GM23338 (cell line): ENCODE measurements at regions not wholly inside any gene's neighbourhood (a gene's known extent, or its start where the extent isn't known, plus 50 kb on each side); places are given as distances from the start of the nearest gene placed in this dataset.

ENCODE experiments used
- ATAC-seq: fragments of 200-7000 bp; cut with Tn5 transposase; 3 replicates; pipeline ENCODE4 v1.9.1; 2020
- DNase-seq: peaks from one replicate; pipeline ENCODE4 v3.0.0-alpha.2; 2015; ENCODE audit warnings: low spot score
- H2AFZ ChIP-seq: fragments of 200-600 bp; sonication (generic); 2 replicates; pipeline ENCODE4 v1.8.0; 2016; ENCODE audit warnings: antibody characterized with exemption, mild to moderate bottlenecking, moderate library complexity
- H3F3A ChIP-seq: fragments of 200-600 bp; sonication (generic); replicated peaks from 2 replicates; pipeline ENCODE4 v1.8.0; 2017; ENCODE audit warnings: antibody characterized with exemption, mixed run types, low read depth
- H3K27ac ChIP-seq: fragments of 200-600 bp; sonication (generic); 2 replicates; pipeline ENCODE4 v1.6.1; 2016; ENCODE audit warnings: low read depth
- H3K27me3 ChIP-seq: fragments of 200-600 bp; sonication (generic); 2 replicates; pipeline ENCODE4 v1.8.0; 2016; ENCODE audit warnings: mild to moderate bottlenecking, mixed run types, moderate library complexity; ENCODE audit not compliant: insufficient read depth
- H3K36me3 ChIP-seq: fragments of 200-600 bp; sonication (generic); 2 replicates; pipeline ENCODE4 v1.8.0; 2016; ENCODE audit warnings: mild to moderate bottlenecking; ENCODE audit not compliant: insufficient read depth
- H3K4me1 ChIP-seq: fragments of 200-600 bp; sonication (generic); 2 replicates; pipeline ENCODE4 v1.8.0; 2016; ENCODE audit warnings: mild to moderate bottlenecking, moderate library complexity; ENCODE audit not compliant: insufficient read depth
- H3K4me2 ChIP-seq: fragments of 200-600 bp; sonication (generic); 2 replicates; pipeline ENCODE4 v1.7.1; 2017; ENCODE audit warnings: mixed run types
- H3K4me3 ChIP-seq: fragments of 200-600 bp; sonication (generic); 2 replicates; pipeline ENCODE4 v1.6.1; 2016; ENCODE audit warnings: mixed run types
- H3K79me2 ChIP-seq: fragments of 200-600 bp; sonication (generic); replicated peaks from 2 replicates; pipeline ENCODE4 v1.8.0; 2017; ENCODE audit warnings: mild to moderate bottlenecking; ENCODE audit not compliant: insufficient read depth
- H3K9me2 ChIP-seq: fragments of 200-600 bp; sonication (generic); 2 replicates; pipeline ENCODE4 v1.8.0; 2017; ENCODE audit not compliant: insufficient read depth
- H4K20me1 ChIP-seq: fragments of 200-600 bp; sonication (generic); replicated peaks from 2 replicates; pipeline ENCODE4 v1.8.0; 2017; ENCODE audit warnings: mild to moderate bottlenecking; ENCODE audit not compliant: insufficient read depth
- H3K27ac Mint-ChIP-seq: 2 replicates; pipeline ENCODE4 v1.8.0; 2020; ENCODE audit warnings: inconsistent platforms, mild to moderate bottlenecking, moderate library complexity, mixed read lengths
- H3K27me3 Mint-ChIP-seq: 3 replicates; pipeline ENCODE4 v1.8.0; 2022; ENCODE audit warnings: low read depth, mild to moderate bottlenecking, moderate library complexity, mixed read lengths, inconsistent platforms; ENCODE audit not compliant: insufficient read depth, poor library complexity
- H3K36me3 Mint-ChIP-seq: 3 replicates; pipeline ENCODE4 v1.8.0; 2021; ENCODE audit warnings: low read depth, mild to moderate bottlenecking, inconsistent platforms, moderate library complexity, mixed read lengths
- H3K4me1 Mint-ChIP-seq: 3 replicates; pipeline ENCODE4 v1.8.0; 2020; ENCODE audit warnings: mild to moderate bottlenecking, inconsistent platforms, mixed read lengths
- H3K4me3 Mint-ChIP-seq: 3 replicates; pipeline ENCODE4 v1.8.0; 2021; ENCODE audit warnings: moderate library complexity, mild to moderate bottlenecking, inconsistent platforms, mixed read lengths
- H3K9me3 Mint-ChIP-seq: 3 replicates; pipeline ENCODE4 v1.8.0; 2020; ENCODE audit warnings: moderate library complexity, mild to moderate bottlenecking, inconsistent platforms, mixed read lengths
- CTCF ChIP-seq, 2 experiments: fragments of 200-600 bp in 1 of 2; sonication (generic) in 1 of 2; conservative IDR thresholded peaks; 2 replicates each; pipeline versions ENCODE4 v1.5.1 to v1.6.1; 2016 to 2017; ENCODE audit warnings: antibody characterized with exemption in 2 of 2, low read depth in 2 of 2, mild to moderate bottlenecking in 2 of 2, moderate library complexity in 1 of 2
- EZH2 ChIP-seq: fragments of 200-600 bp; sonication (generic); IDR thresholded peaks from one replicate; pipeline ENCODE4 v1.8.0; 2017; ENCODE audit warnings: antibody characterized with exemption, mild to moderate bottlenecking, low read depth; ENCODE audit not compliant: unreplicated experiment
- EZH2phosphoT487 ChIP-seq: fragments of 200-600 bp; sonication (generic); IDR thresholded peaks from one replicate; pipeline ENCODE4 v1.8.1; 2018; ENCODE audit warnings: antibody characterized with exemption; ENCODE audit not compliant: unreplicated experiment
- REST ChIP-seq: IDR thresholded peaks from one replicate; pipeline ENCODE4 v1.6.1; 2018; ENCODE audit warnings: antibody characterized with exemption; ENCODE audit not compliant: unreplicated experiment
- ZNF114 ChIP-seq: fragments of 250-450 bp; sonication (Bioruptor Pico); IDR thresholded peaks from 2 replicates; pipeline ENCODE4 v1.5.0; 2020; ENCODE audit warnings: mild to moderate bottlenecking, moderate library complexity
- TF ChIP-seq, protein P1 (sequence below): IDR thresholded peaks from 2 replicates; pipeline ENCODE4 v1.6.1; 2016; ENCODE audit warnings: antibody characterized with exemption

GRCh38 chr11:69956669-69957190 lies 121.4 kb upstream of the ANO1 start:
- H3K4me1 ChIP-seq: no peaks in the 10 kb centered on the region
- H3K4me3 ChIP-seq: no peak overlapping the region
- Mint-ChIP-seq H3K36me3 (no peaks in the 10 kb centered on the region), H3K4me3 (no peak overlapping the region), H3K9me3 (peaks cover 4% of the 10 kb centered on the region; the same call in 2 of the 3 replicates), H3K27ac (no peak overlapping the region), H3K27me3 (peaks cover 13% of the 10 kb centered on the region), H3K4me1 (peaks cover 13% of the 10 kb centered on the region)
- H2AFZ ChIP-seq: no peak overlapping the region
- no peak overlapping the region for H3K4me2 ChIP-seq
- no peak for ATAC-seq
- H3K27ac ChIP-seq: no peak overlapping the region
- no peaks in the 10 kb centered on the region for H3K9me2 ChIP-seq
- no peak for TF ChIP-seq EZH2phosphoT487
- H3F3A ChIP-seq: no peaks in the 10 kb centered on the region
- H3K36me3 ChIP-seq: no peaks in the 10 kb centered on the region
- no peaks in the 10 kb centered on the region for H3K27me3 ChIP-seq
- H4K20me1 ChIP-seq: no peaks in the 10 kb centered on the region
- no peaks in the 10 kb centered on the region for H3K79me2 ChIP-seq
- DNase-seq: no peak

DNA sequence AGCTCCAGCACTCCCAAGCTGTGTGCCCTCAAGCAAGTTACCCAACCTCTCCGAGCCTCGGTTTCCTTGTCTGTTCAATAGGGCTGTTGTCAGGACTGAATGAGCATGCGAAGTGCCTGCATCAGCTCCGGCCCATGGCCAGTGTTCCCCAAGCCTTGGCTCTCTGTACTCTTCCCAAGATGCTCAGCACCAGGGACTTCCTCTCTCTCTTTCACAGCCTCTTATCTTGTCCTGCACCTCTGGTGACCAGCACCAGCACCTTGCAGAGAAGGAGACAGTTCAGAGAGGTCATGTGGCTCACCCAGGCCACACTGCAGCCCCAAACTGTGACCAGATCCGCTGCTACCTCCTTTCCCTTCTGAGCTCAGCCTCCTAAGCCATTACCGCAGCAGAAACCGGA lies 120.3 kb upstream of the ANO1 start:
- no peaks in the 10 kb centered on the region for H3K79me2 ChIP-seq
- Mint-ChIP-seq H3K27ac (no peak overlapping the region), H3K36me3 (no peaks in the 10 kb centered on the region; the same call in 2 of the 3 replicates), H3K9me3 (peaks cover 8% of the 10 kb centered on the region; the same call in 2 of the 3 replicates), H3K27me3 (peaks cover 21% of the 10 kb centered on the region), H3K4me3 (no peak overlapping the region), H3K4me1 (peaks cover 15% of the 10 kb centered on the region)
- H3K4me3 ChIP-seq: no peak overlapping the region
- H3K4me2 ChIP-seq: no peak overlapping the region
- no peaks in the 10 kb centered on the region for H3F3A ChIP-seq
- ATAC-seq (no peak), DNase-seq (no peak)
- H2AFZ ChIP-seq: no peak overlapping the region
- H3K36me3 ChIP-seq: no peaks in the 10 kb centered on the region
- H3K4me1 ChIP-seq: no peaks in the 10 kb centered on the region; the same call in 1 of the 2 replicates
- H4K20me1 ChIP-seq: no peaks in the 10 kb centered on the region
- no peak overlapping the region for H3K27ac ChIP-seq
- no peaks in the 10 kb centered on the region for H3K27me3 ChIP-seq
- H3K9me2 ChIP-seq: no peaks in the 10 kb centered on the region
- no peak for TF ChIP-seq REST

DNA sequence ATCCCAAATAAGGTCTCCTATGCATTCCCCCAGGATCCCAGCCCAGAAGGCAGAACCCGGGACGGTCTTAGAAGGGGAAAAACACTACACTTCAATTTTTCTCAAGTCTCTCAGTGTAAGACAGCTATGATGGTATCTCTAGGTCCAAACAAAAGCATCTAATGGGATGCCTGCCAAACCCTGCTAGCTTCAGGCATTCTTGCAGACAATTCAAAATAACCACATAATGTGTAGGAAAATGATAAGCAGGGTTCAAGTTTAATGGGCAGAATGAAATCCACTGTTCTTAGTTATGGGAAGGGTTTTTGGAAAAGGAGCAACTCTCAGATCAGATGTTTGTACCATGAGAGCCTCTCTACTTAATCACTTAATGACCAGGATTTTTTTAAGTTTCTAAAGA lies 119.8 kb upstream of the ANO1 start:
- Mint-ChIP-seq H3K27ac (no peak overlapping the region), H3K4me1 (peaks cover 18% of the 10 kb centered on the region), H3K27me3 (peaks cover 22% of the 10 kb centered on the region), H3K4me3 (no peak overlapping the region), H3K9me3 (peaks cover 8% of the 10 kb centered on the region; the same call in 2 of the 3 replicates), H3K36me3 (no peaks in the 10 kb centered on the region; the same call in 2 of the 3 replicates)
- Histone ChIP-seq H3K79me2 (no peaks in the 10 kb centered on the region), H3K4me3 (no peak overlapping the region), H3K4me1 (no peaks in the 10 kb centered on the region; the same call in 1 of the 2 replicates), H3K27ac (no peak overlapping the region), H3K9me2 (no peaks in the 10 kb centered on the region), H3K4me2 (no peak overlapping the region), H3F3A (no peaks in the 10 kb centered on the region), H4K20me1 (no peaks in the 10 kb centered on the region), H2AFZ (no peak overlapping the region), H3K36me3 (no peaks in the 10 kb centered on the region), H3K27me3 (no peaks in the 10 kb centered on the region)
- ATAC-seq (no peak), DNase-seq (no peak)
- TF ChIP-seq ZNF114 (CRISPR knock-in tag): no peak
- TF ChIP-seq CTCF (conservative IDR thresholded peaks at IDR 0.05; ENCODE audit: low read depth in 2 of 2): no peak
- TF ChIP-seq, protein P1, sequence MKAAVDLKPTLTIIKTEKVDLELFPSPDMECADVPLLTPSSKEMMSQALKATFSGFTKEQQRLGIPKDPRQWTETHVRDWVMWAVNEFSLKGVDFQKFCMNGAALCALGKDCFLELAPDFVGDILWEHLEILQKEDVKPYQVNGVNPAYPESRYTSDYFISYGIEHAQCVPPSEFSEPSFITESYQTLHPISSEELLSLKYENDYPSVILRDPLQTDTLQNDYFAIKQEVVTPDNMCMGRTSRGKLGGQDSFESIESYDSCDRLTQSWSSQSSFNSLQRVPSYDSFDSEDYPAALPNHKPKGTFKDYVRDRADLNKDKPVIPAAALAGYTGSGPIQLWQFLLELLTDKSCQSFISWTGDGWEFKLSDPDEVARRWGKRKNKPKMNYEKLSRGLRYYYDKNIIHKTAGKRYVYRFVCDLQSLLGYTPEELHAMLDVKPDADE: no peak
- no peak for TF ChIP-seq EZH2
- no peak for TF ChIP-seq REST
